ENCODE measurements at regions not wholly inside any gene's neighbourhood (a gene's known extent, or its start where the extent isn't known, plus 50 kb on each side); places are given as distances from the start of the nearest gene placed in this dataset.

DNA sequence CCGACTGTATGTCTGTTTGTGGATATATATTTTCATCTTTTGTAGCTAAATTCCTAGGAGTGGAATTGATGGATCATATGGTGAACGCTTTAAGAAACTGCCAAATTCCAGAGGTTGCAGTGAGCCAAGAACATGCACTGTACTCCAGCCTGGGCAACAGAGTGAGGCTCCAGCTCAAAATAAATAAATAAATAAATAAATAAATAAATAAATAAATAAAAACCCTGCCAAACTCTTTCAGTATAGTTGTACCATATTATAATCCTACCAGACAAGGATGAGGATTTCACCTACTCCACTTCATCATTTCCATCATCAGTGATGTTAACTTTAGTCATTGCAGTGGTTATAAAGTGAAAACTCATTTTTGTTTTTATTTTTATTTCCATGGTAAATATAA is 325.1 kb upstream of the ANXA10 start:
- TF ChIP-seq, protein P1, sequence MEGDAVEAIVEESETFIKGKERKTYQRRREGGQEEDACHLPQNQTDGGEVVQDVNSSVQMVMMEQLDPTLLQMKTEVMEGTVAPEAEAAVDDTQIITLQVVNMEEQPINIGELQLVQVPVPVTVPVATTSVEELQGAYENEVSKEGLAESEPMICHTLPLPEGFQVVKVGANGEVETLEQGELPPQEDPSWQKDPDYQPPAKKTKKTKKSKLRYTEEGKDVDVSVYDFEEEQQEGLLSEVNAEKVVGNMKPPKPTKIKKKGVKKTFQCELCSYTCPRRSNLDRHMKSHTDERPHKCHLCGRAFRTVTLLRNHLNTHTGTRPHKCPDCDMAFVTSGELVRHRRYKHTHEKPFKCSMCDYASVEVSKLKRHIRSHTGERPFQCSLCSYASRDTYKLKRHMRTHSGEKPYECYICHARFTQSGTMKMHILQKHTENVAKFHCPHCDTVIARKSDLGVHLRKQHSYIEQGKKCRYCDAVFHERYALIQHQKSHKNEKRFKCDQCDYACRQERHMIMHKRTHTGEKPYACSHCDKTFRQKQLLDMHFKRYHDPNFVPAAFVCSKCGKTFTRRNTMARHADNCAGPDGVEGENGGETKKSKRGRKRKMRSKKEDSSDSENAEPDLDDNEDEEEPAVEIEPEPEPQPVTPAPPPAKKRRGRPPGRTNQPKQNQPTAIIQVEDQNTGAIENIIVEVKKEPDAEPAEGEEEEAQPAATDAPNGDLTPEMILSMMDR (IDR thresholded peaks at IDR 0.05; ENCODE audit: poor library complexity, severe bottlenecking): no peak
- TF ChIP-seq EZH2 (IDR thresholded peaks at IDR 0.05; ENCODE audit: borderline replicate concordance, insufficient read depth, low read length, poor library complexity, severe bottlenecking) (no peak), EP300 (conservative IDR thresholded peaks at IDR 0.05; ENCODE audit: poor library complexity, severe bottlenecking) (no peak), POLR2AphosphoS5 (IDR thresholded peaks at IDR 0.05) (no peak), SMC3 (conservative IDR thresholded peaks at IDR 0.05; ENCODE audit: poor library complexity) (no peak), RAD21 (conservative IDR thresholded peaks at IDR 0.05) (no peak), MXI1 (conservative IDR thresholded peaks at IDR 0.05; ENCODE audit: poor library complexity, severe bottlenecking) (no peak), TAF1 (IDR thresholded peaks at IDR 0.05; ENCODE audit: low read depth) (no peak)
- TF ChIP-seq, protein P2, sequence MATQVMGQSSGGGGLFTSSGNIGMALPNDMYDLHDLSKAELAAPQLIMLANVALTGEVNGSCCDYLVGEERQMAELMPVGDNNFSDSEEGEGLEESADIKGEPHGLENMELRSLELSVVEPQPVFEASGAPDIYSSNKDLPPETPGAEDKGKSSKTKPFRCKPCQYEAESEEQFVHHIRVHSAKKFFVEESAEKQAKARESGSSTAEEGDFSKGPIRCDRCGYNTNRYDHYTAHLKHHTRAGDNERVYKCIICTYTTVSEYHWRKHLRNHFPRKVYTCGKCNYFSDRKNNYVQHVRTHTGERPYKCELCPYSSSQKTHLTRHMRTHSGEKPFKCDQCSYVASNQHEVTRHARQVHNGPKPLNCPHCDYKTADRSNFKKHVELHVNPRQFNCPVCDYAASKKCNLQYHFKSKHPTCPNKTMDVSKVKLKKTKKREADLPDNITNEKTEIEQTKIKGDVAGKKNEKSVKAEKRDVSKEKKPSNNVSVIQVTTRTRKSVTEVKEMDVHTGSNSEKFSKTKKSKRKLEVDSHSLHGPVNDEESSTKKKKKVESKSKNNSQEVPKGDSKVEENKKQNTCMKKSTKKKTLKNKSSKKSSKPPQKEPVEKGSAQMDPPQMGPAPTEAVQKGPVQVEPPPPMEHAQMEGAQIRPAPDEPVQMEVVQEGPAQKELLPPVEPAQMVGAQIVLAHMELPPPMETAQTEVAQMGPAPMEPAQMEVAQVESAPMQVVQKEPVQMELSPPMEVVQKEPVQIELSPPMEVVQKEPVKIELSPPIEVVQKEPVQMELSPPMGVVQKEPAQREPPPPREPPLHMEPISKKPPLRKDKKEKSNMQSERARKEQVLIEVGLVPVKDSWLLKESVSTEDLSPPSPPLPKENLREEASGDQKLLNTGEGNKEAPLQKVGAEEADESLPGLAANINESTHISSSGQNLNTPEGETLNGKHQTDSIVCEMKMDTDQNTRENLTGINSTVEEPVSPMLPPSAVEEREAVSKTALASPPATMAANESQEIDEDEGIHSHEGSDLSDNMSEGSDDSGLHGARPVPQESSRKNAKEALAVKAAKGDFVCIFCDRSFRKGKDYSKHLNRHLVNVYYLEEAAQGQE (IDR thresholded peaks at IDR 0.05; ENCODE audit: borderline replicate concordance): no peak

Data from neural cell (in vitro differentiated cells).